Epithelial cell of prostate (primary cell): ENCODE measurements at regions not wholly inside any gene's neighbourhood (a gene's known extent, or its start where the extent isn't known, plus 50 kb on each side); places are given as distances from the start of the nearest gene placed in this dataset.

Source experiments
- DNase-seq: peaks from one replicate; pipeline ENCODE4 v3.0.0-alpha.2; 2011; ENCODE audit warnings: low read depth, low spot score
- H3K27ac ChIP-seq: fragments of 450-650 bp; 2 replicates; pipeline ENCODE4 v1.5.1; 2017; ENCODE audit warnings: mild to moderate bottlenecking

GRCh38 chr3:189449084-189449483, 182.1 kb upstream of the TP63 start:
- H3K27ac ChIP-seq, result no peak overlapping the region
- DNase-seq, result no peak

DNA sequence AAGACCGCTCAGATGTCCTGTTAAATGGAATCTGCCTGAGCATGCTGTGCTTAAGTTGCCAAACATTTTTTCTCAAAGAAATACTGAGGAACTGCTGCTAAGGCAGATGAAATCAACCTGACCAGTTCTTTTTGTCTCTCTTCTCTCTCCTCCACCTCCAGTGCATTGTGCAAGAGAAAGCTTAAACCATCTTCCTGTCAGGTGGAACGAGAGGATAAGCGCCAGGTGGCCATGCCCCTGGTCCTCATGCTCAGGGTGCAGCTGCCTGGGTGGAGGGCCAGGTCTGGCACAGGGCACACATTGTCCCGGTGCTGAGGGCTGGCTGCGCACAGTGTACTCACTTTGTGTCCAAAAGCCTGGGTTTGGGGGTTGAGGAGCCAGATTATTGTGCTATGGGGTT, 176.2 kb upstream of the TP63 start:
- DNase-seq, result no peak
- H3K27ac ChIP-seq, result peak overlapping the region; percentile 34

DNA sequence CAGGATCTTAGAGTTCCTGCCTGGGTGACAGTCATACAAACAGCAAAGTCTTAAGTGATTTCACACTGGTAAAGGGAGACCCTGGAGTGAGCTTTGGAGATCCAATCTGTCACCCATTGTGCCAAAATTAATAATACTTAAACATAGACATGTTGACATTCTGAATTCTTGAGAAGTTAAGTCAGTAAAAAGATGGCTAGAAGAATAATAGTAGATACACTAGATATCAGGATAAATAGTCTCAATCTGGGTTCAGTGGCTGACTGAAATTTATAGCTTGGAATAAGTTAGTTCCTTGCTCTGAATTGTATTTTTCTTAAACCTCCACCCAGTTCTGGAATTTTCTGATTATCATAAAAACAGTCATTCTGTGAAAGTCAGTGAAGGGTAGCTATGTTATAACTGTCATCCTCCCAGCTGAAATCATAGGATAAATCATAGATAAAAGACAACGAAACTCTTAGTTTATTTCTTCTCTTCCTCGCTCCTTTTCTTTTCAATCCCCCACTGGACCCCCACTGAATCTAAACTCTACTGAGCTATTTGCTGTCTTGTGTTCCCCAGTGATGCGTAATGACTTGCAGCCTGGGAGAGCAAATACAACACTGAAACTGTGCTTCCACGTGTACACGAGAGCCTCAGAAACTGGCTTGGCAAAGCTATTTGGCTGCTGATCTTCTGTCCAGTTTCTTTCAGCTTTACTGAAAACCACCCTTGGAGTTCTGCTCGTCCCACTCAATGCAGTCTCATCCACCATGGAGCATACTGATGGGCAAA, 175.4 kb upstream of the TP63 start:
- peak overlapping the region; percentile 64 for H3K27ac ChIP-seq
- no peak for DNase-seq

GRCh38 chr3:189457201-189457607, 174.0 kb upstream of the TP63 start:
- peak overlapping the region; percentile 64 for H3K27ac ChIP-seq
- no peak for DNase-seq

GRCh38 chr3:189457631-189458412, 173.4 kb upstream of the TP63 start:
- H3K27ac ChIP-seq, result peak overlapping the region; percentile 64

GRCh38 chr3:189458528-189458927, 172.7 kb upstream of the TP63 start:
- peak overlapping the region; percentile 64 for H3K27ac ChIP-seq

More at GRCh38 chr3:189457631-189458412, 173.4 kb upstream of the TP63 start:
- DNase-seq, result no peak

DNA sequence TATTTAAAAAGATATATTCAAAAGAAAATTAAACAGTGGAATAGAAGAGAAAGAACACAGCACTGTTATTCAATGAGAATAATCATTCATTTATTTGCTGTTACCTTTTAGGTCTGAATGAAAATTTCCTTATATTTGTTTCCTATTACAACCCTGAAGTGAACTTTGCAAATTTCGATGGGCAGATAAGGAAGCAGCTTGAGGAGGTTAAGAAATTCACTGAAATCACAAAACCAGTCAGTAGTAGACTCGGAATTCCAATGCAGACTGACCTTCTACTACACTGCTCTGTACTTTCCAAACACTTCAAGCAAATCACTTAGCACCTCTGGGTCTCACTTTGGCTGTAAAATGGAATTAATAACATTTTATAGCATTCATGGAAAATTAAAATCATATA, 172.0 kb upstream of the TP63 start:
- DNase-seq, result no peak
- H3K27ac ChIP-seq, result no peak overlapping the region

More at GRCh38 chr3:189458528-189458927, 172.7 kb upstream of the TP63 start:
- DNase-seq, result no peak

DNA sequence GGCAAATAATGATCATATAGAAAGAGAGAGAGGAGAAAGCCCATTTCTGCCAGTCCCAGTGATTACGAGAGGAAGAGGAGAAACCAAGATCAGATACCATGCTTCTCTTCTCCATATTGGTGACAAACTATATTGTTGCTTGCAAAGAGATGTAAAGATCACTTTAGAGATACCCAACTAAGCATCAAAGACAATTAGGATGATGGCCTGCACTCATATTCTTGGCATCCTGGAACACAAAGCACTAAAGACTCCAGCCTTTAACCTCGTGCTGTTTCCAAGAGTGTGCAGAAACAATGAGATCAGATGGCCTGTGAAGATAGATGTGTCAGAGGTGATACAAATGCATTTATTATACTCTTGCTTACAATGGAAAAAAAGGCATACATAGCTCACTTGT, 170.7 kb upstream of the TP63 start:
- H3K27ac ChIP-seq, result no peak overlapping the region
- no peak for DNase-seq

DNA sequence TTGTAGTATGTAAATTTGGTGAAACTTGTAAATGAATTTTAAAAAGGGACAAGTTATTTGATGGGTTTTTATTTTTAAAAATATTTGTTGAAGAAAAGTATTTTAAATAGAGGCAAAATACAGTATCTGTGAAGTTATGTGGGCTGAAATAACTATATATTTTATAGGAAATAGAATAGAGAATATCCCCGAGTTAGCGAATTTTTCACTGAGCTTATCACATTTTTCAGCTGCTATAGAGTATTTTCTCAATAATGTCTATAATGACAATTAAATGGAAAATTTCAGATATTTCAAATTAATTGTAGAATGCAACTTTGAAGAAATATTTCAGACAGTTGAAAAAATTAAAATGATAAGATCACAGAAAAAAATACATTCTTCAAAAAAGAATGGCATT, 166.4 kb upstream of the TP63 start:
- no peak overlapping the region for H3K27ac ChIP-seq
- DNase-seq, result no peak

GRCh38 chr3:189466004-189466403, 165.2 kb upstream of the TP63 start:
- no peak overlapping the region for H3K27ac ChIP-seq
- DNase-seq, result no peak

DNA sequence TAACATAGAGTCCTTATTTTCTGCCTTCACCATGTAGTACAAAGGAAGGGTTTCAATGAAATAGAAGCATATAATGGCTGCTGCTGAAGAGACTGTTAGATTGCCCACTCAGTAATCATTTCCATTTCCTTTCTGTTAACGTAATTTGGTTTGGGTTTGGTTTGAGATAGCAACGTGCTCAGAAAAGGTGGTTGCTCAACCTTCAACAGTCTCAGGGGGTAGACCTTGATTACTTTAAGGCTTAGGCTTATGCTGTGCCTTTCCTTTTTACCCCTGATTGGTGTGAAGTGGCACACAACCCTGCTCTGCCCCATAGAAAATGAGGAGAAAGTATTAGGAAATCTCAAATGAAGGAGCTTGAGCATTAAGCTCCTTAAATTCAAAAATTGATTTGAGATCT, 163.7 kb upstream of the TP63 start:
- DNase-seq, result no peak
- H3K27ac ChIP-seq, result no peak overlapping the region

DNA sequence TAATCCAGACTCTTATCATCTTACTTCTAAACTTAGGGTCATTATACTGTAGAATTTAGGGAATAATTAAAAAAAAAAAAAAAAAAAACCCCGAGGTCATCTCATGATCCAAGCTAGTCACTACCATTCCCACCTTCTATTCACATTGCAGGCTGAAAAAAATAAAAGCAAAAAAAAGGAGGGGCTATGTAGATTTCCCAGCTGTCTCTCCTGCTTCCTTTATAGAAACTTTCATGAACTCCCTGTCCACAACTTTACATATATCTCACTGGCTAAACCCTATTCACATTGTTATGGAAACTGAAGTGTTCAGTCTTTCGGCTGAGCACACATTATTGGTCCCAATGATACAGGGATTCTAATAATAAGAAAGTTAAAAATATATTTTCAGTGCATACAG, 156.2 kb upstream of the TP63 start:
- no peak for DNase-seq
- no peak overlapping the region for H3K27ac ChIP-seq

- no peak overlapping the region for H3K27ac ChIP-seq
- no peak for DNase-seq
Observed at GRCh38 chr3:189477614-189478013, 153.6 kb upstream of the TP63 start.

DNA sequence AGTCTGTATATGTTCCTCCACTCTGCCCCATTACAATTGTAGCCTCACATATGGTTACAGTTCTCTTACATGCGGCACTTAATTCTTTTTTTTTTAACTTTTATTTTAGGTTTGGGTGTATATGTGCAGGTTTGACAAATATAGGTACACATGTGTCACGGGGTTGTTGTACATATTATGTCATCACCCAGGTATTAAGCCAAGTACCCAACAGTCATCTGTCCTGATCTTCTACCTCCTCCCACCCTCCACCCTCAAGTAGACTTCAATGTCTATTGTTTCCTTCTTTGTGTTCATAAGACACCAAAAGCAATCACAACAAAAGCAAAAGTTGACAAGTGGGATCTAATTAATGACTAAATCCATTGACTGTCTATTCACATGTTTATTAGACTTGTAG, 144.6 kb upstream of the TP63 start:
- no peak overlapping the region for H3K27ac ChIP-seq
- no peak for DNase-seq

DNA sequence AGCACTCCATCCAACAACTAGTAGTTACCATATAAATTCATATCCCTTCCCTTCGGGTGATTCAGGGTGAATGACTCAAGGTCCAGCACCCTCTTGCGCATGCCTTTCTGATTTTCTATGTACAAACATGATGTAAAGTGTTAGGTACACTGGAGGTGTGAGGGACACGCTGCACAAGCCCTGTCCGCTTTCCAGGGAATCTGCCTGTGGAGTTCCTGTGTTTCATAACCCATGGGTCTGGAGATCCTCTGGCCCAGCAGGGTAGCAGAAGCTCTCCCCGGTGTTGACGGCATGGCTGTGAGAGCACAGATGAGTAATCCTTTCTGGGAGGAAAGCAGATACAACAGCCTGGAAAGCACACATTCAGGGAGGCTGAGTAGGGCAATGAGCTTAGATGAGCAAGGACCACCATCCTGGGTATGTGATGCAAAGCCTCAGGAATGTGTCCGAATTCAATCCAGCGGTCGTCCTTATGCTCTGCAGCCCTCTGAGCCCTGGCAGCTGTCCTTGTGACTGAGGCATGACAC, 142.9 kb upstream of the TP63 start:
- peak; percentile 24 for DNase-seq
- H3K27ac ChIP-seq, result peak overlapping the region; percentile 27

- no peak for DNase-seq
- peak overlapping the region; percentile 59 for H3K27ac ChIP-seq
Observed at GRCh38 chr3:189490337-189490736, 140.9 kb upstream of the TP63 start.

- DNase-seq, result no peak
- H3K27ac ChIP-seq, result peak overlapping the region; percentile 59
Observed at GRCh38 chr3:189490749-189491148, 140.4 kb upstream of the TP63 start.

DNA sequence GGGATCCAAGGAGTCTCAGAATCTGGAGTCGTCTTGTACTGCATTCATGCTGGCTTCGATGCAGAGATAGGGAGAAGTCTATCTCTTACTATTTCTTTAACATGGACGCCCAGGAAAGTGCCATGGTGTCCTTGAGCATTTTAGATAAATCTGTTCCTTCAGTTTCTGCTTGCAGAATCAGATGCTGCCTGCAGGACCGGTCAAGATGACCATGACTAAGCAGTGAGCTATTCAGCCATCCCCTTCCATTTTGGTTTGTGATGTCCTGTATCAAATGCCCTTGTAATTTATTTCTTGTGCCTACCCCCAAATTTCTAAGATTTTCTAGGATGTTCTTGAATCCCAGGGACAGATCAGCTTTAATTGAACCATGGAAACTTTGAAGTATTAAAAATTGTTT, 139.4 kb upstream of the TP63 start:
- no peak overlapping the region for H3K27ac ChIP-seq
- no peak for DNase-seq

DNA sequence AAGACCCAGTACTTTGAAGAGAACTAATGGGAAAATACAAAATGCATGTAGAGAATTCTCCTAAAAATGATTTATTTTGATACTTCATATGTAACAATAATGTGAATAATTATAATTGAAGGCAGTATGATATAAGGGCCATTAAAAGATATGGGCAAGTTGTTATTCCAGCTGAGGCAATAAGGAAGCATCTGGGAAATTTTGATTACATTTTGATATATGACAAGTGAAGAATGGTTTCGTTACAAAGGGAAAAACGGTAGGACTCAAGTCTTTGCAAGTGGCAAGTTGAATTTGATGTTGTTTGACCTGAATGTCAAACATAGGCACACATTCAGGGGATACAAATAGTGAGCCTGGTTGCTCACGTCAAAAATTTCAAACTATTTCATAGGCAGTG, 137.9 kb upstream of the TP63 start:
- no peak for DNase-seq
- H3K27ac ChIP-seq, result no peak overlapping the region

GRCh38 chr3:189494632-189495031, 136.6 kb upstream of the TP63 start:
- H3K27ac ChIP-seq, result peak overlapping the region; percentile 21

DNA sequence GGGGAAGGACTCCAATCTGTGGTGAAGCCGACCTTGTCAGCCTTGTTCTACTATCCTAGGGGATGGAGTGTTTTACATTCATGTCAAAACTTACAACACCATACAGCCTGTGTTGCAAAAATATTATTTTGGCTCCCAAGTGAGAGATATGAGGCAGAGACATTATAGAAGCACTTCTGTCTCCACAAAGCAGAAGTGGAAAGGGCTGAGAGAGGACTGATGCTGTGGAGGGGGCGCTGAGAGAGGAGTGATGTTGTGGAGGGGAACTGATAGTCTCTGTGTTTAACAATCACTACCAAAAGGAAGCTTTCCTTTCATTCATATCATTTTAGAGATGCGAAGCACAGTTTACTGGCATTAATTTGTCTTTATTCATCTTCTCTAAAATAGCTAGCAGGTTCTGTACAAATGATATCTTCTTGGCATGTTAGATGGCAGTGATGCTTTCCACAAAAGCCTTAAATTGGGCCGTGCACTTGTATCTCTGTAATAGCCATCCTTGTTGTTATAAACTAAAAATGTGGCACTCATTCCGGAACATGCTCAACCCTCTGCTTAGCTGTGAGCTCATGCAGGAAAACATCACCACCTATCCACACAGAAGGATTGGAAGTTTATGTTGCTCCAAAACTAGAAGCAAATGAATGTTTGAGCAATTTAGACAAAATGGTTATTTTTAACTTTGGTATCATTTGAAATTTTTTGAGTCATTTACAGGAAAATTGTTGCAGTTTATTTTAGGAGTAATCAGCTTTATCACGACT, 134.6 kb upstream of the TP63 start:
- no peak for DNase-seq
- no peak overlapping the region for H3K27ac ChIP-seq

More at GRCh38 chr3:189494632-189495031, 136.6 kb upstream of the TP63 start:
- no peak for DNase-seq
